HCT116 (cell line): ENCODE measurements at regions not wholly inside any gene's neighbourhood (a gene's known extent, or its start where the extent isn't known, plus 50 kb on each side); places are given as distances from the start of the nearest gene placed in this dataset.

Source experiments
- ATAC-seq: fragments of 200-7000 bp; cut with Tn5 transposase; 2 replicates; pipeline ENCODE4 v1.9.1; 2020; ENCODE audit warnings: mild to moderate bottlenecking, moderate library complexity
- BruUV-seq: library from RNA; stranded (reverse); fragments of 400-500 nt; replicated peaks from 2 replicates; lab custom pipeline; 2021; lab: Mats Ljungman, UMichigan
- CTCF ChIA-PET: fragments of 300-600 bp; sonication (Branson Sonifier 250); formaldehyde crosslinking; loops from one replicate; lab custom pipeline; 2021; ENCODE audit warnings: antibody characterized with exemption; lab: Charles Lee
- POLR2A ChIA-PET: fragments of 300-600, 350-600 bp; sonication (Branson Sonifier 250); formaldehyde crosslinking; loops from one replicate; lab custom pipeline; 2021; ENCODE audit warnings: antibody characterized with exemption; lab: Charles Lee
- RAD21 ChIA-PET, 2 experiments: fragments of 300-600 bp; sonication (Branson Sonifier 250); formaldehyde crosslinking; loops; one replicate each; lab custom pipeline; 2023; ENCODE audit warnings: low total read pairs in 2 of 2; ENCODE audit not compliant: uncharacterized antibody in 2 of 2, unreplicated experiment in 2 of 2, low non-redundant PET in 1 of 2; lab: Charles Lee
- DNase-seq: peaks from one replicate; pipeline ENCODE4 v3.0.0-alpha.2; 2010; ENCODE audit warnings: low read depth, low spot score
- H2AFZ ChIP-seq: fragments of 200-600 bp; shearing (Covaris generic), sonication (generic); 2 replicates; pipeline ENCODE4 v1.6.1; 2017; ENCODE audit warnings: low read depth, mixed run types, mixed read lengths, antibody characterized with exemption, low read length; ENCODE audit not compliant: poor library complexity, severe bottlenecking
- H3K27ac ChIP-seq: 2 replicates; pipeline ENCODE4 v1.5.1; 2012; ENCODE audit warnings: low read depth, low read length
- H3K27me3 ChIP-seq: fragments of 200-600 bp; sonication (generic); 2 replicates; pipeline ENCODE4 v1.6.1; 2016; ENCODE audit warnings: mixed run types, low read length, mixed read lengths; ENCODE audit not compliant: insufficient read depth
- H3K36me3 ChIP-seq, 2 experiments: fragments of 200-500 bp in 1 of 2; fragments of 200-600 bp in 1 of 2; sonication (Bioruptor generic) in 1 of 2; sonication (generic) in 1 of 2; 2 replicates each; pipeline versions ENCODE4 v1.5.1 to v1.6.1; 2014 to 2016; ENCODE audit warnings: low read length in 2 of 2, inconsistent platforms in 1 of 2, mixed read lengths in 1 of 2, mixed run types in 1 of 2; ENCODE audit not compliant: insufficient read depth in 2 of 2, control insufficient read depth in 1 of 2
- H3K4me1 ChIP-seq, 2 experiments: fragments of 200-600 bp in 1 of 2; sonication (generic) in 1 of 2; 2 replicates each; pipeline versions ENCODE4 v1.5.1 to v1.6.1; 2012 to 2017; ENCODE audit warnings: low read length in 2 of 2, inconsistent platforms in 1 of 2, mild to moderate bottlenecking in 1 of 2, mixed read lengths in 1 of 2, mixed run types in 1 of 2, moderate library complexity in 1 of 2; ENCODE audit not compliant: insufficient read depth in 2 of 2, control insufficient read depth in 1 of 2
- H3K4me2 ChIP-seq: fragments of 200-600 bp; sonication (generic); 2 replicates; pipeline ENCODE4 v1.6.1; 2017; ENCODE audit warnings: mixed run types, low read length, mixed read lengths
- H3K4me3 ChIP-seq, 2 experiments: fragments of 200-600 bp in 1 of 2; sonication (generic) in 1 of 2; replicated peaks in 1 of 2; 2 replicates each; pipeline ENCODE4 v1.5.1; 2011 to 2016; ENCODE audit warnings: low read length in 2 of 2, control low read depth in 1 of 2, low read depth in 1 of 2, mild to moderate bottlenecking in 1 of 2, mixed read lengths in 1 of 2, mixed run types in 1 of 2
- H3K79me2 ChIP-seq: fragments of 200-600 bp; sonication (generic); 2 replicates; pipeline ENCODE4 v1.6.1; 2017; ENCODE audit warnings: mild to moderate bottlenecking, mixed run types, low read length, moderate library complexity, mixed read lengths; ENCODE audit not compliant: insufficient read depth
- H3K9ac ChIP-seq: fragments of 200-600 bp; sonication (generic); 2 replicates; pipeline ENCODE4 v1.6.1; 2016; ENCODE audit warnings: low read length, mixed read lengths
- H3K9me2 ChIP-seq: fragments of 200-600 bp; sonication (generic), shearing (Covaris generic); 2 replicates; pipeline ENCODE4 v1.6.1; 2017; ENCODE audit warnings: mixed run types, mild to moderate bottlenecking, moderate library complexity; ENCODE audit not compliant: insufficient read depth
- H3K9me3 ChIP-seq, 2 experiments: fragments of 200-500 bp in 1 of 2; fragments of 200-600 bp in 1 of 2; sonication (Bioruptor generic) in 1 of 2; sonication (generic) in 1 of 2; 2 replicates each; pipeline ENCODE4 v1.6.1; 2014 to 2017; ENCODE audit warnings: low read length in 2 of 2, mixed read lengths in 2 of 2, inconsistent platforms in 1 of 2, low read depth in 1 of 2, mild to moderate bottlenecking in 1 of 2, mixed run types in 1 of 2, moderate library complexity in 1 of 2; ENCODE audit not compliant: control insufficient read depth in 1 of 2, insufficient read depth in 1 of 2
- H4K20me1 ChIP-seq: fragments of 200-600 bp; sonication (generic), shearing (Covaris generic); 2 replicates; pipeline ENCODE4 v1.6.1; 2017; ENCODE audit warnings: mixed run types, mild to moderate bottlenecking, moderate library complexity; ENCODE audit not compliant: insufficient read depth
- CBX3 ChIP-seq: IDR thresholded peaks from 2 replicates; pipeline ENCODE4 v1.6.1; 2012; ENCODE audit warnings: low read depth
- ELF1 ChIP-seq: IDR thresholded peaks from 2 replicates; pipeline ENCODE4 v1.6.1; 2012; ENCODE audit warnings: low read depth, borderline replicate concordance
- EZH2 ChIP-seq: fragments of 200-600 bp; sonication (generic); IDR thresholded peaks from 2 replicates; pipeline ENCODE4 v1.6.1; 2017; ENCODE audit warnings: antibody characterized with exemption, mixed run types
- EZH2phosphoT487 ChIP-seq: fragments of 200-600 bp; IDR thresholded peaks from 2 replicates; pipeline ENCODE4 v1.6.1; 2018; ENCODE audit warnings: antibody characterized with exemption, borderline replicate concordance
- FOSL1 ChIP-seq: IDR thresholded peaks from 2 replicates; pipeline ENCODE4 v1.6.1; 2012; ENCODE audit warnings: low read depth
- JUND ChIP-seq: IDR thresholded peaks from 2 replicates; pipeline ENCODE4 v1.6.1; 2012
- POLR2A ChIP-seq: IDR thresholded peaks from 2 replicates; pipeline ENCODE4 v1.7.0; 2011; ENCODE audit warnings: borderline replicate concordance; ENCODE audit not compliant: insufficient read depth, insufficient read length; ENCODE audit errors: extremely low read depth
- POLR2AphosphoS5 ChIP-seq: IDR thresholded peaks from 2 replicates; pipeline ENCODE4 v1.6.1; 2011; ENCODE audit warnings: mild to moderate bottlenecking, low read depth, low read length, moderate library complexity
- RAD21 ChIP-seq: IDR thresholded peaks from 2 replicates; pipeline ENCODE4 v1.6.1; 2012; ENCODE audit warnings: low read depth, mild to moderate bottlenecking
- SRF ChIP-seq: IDR thresholded peaks from 2 replicates; pipeline ENCODE4 v1.6.1; 2012; ENCODE audit warnings: low read depth
- YY1 ChIP-seq: IDR thresholded peaks from 2 replicates; pipeline ENCODE4 v1.6.1; 2011; ENCODE audit warnings: low read length, low read depth, moderate library complexity, mild to moderate bottlenecking; ENCODE audit not compliant: insufficient replicate concordance; ENCODE audit errors: extremely low read depth
- ZFX ChIP-seq: fragments of 450-650 bp; IDR thresholded peaks from 2 replicates; pipeline ENCODE4 v1.6.1; 2017
- ZNF274 ChIP-seq: fragments of 200-500 bp; sonication (Bioruptor generic); IDR thresholded peaks from 2 replicates; pipeline ENCODE4 v1.6.1; 2014; ENCODE audit warnings: mild to moderate bottlenecking, low read depth, low read length, inconsistent platforms
- intact Hi-C: fragments of 100-400 bp; cut with micrococcal nuclease; formaldehyde crosslinking; loops from 2 replicates; pipeline ENCODE4 v1.10.0; 2022
- TF ChIP-seq, protein P1 (sequence below): IDR thresholded peaks from 2 replicates; pipeline ENCODE4 v1.6.1; 2011; ENCODE audit warnings: mild to moderate bottlenecking, low read length, moderate library complexity; ENCODE audit not compliant: insufficient replicate concordance; ENCODE audit errors: extremely low read depth
- TF ChIP-seq, protein P2 (sequence below): IDR thresholded peaks from 2 replicates; pipeline ENCODE4 v1.6.1; 2012
- TF ChIP-seq, protein P3 (sequence below): IDR thresholded peaks from 2 replicates; pipeline ENCODE4 v1.6.1; 2012; ENCODE audit warnings: low read depth

DNA sequence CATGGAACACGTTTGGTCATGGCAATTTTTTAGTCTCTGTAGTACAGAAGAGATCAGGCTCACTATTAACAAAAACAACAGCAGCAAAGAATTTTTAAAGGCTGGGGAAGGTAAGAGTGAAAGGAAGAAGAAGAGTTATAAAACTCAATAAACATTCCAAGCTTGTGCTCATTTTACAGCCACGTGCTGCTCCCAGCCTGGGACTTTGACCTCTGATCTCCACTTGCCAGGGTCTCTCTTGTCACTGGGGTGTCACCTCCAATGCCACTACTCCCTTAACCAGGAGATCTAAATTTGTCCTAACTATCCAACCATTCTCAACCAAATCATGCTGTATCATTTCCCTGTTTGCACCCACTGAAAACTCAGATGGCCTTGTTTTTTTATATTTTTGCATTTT is 605.1 kb downstream of the VRK1 start:
- no peak overlapping the region for H2AFZ ChIP-seq
- no peak overlapping the region for H3K4me3 ChIP-seq
- intact Hi-C loops = no loop called here
- TF ChIP-seq, protein P1, sequence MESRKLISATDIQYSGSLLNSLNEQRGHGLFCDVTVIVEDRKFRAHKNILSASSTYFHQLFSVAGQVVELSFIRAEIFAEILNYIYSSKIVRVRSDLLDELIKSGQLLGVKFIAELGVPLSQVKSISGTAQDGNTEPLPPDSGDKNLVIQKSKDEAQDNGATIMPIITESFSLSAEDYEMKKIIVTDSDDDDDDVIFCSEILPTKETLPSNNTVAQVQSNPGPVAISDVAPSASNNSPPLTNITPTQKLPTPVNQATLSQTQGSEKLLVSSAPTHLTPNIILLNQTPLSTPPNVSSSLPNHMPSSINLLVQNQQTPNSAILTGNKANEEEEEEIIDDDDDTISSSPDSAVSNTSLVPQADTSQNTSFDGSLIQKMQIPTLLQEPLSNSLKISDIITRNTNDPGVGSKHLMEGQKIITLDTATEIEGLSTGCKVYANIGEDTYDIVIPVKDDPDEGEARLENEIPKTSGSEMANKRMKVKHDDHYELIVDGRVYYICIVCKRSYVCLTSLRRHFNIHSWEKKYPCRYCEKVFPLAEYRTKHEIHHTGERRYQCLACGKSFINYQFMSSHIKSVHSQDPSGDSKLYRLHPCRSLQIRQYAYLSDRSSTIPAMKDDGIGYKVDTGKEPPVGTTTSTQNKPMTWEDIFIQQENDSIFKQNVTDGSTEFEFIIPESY = no peak
- TF ChIP-seq ZNF274 (no peak), EZH2phosphoT487 (no peak)
- no peak overlapping the region for H3K27ac ChIP-seq
- H3K36me3 ChIP-seq = no peaks in the 10 kb centered on the region
- ChIA-PET RAD21 (no interaction called here), CTCF (no interaction called here), POLR2A (no interaction called here)
- DNase-seq (no peak), ATAC-seq (no peak)
- no peaks in the 10 kb centered on the region for H3K9me3 ChIP-seq
- no peak overlapping the region for H3K4me2 ChIP-seq
- no peaks in the 10 kb centered on the region for H3K4me1 ChIP-seq
- H3K27me3 ChIP-seq = peaks cover 4% of the 10 kb centered on the region; the same call in 1 of the 2 replicates
- no TSS peak for BruUV-seq
- H3K9me2 ChIP-seq = no peaks in the 10 kb centered on the region
- no peaks in the 10 kb centered on the region for H3K79me2 ChIP-seq
- H3K9ac ChIP-seq = no peak overlapping the region
- H4K20me1 ChIP-seq = no peaks in the 10 kb centered on the region

DNA sequence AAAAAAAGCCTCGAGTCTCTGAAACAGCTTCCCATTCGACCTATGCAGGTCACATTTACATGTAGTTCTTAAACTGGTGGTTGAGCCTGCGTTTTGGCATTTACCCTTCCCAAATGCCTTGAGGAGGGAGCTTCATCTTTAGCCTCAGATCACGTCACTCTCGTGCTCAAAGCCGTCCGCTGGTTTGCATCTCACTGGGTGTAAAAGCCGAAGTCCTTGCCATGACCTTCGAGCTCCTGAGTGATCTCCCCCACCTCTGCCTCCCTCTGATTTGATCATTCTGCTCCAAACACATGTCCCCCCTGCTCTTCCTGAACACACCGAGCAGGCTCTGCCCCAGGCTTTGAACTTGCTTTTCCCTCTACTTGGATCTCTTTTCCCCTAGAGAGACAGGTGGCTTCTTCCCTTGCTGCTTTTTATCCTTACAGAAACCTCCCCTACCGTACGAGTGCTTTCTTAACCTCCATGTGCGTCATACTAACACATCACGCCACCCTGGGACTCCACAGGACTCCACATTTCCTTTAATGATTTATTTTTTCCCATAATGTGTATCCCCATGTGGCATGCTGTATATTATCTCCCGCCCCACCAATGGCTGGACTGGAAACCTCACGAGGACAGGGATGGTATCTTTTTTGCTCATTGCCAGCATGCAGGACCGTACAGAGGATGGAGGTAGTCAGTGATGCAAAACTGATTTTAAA is 610.7 kb downstream of the VRK1 start:
- ATAC-seq (no peak), DNase-seq (no peak)
- Histone ChIP-seq H3K4me3 (no peak overlapping the region), H3K36me3 (no peaks in the 10 kb centered on the region), H3K9me2 (no peaks in the 10 kb centered on the region), H3K79me2 (no peaks in the 10 kb centered on the region), H3K9me3 (no peaks in the 10 kb centered on the region), H2AFZ (no peak overlapping the region), H4K20me1 (no peaks in the 10 kb centered on the region), H3K9ac (no peak overlapping the region), H3K27ac (no peak overlapping the region), H3K4me2 (no peak overlapping the region), H3K4me1 (no peaks in the 10 kb centered on the region), H3K27me3 (peaks cover 25% of the 10 kb centered on the region)
- ChIA-PET CTCF (no interaction called here), RAD21 (no interaction called here), POLR2A (no interaction called here)
- no TSS peak for BruUV-seq
- intact Hi-C loops = no loop called here
- TF ChIP-seq, protein P2, sequence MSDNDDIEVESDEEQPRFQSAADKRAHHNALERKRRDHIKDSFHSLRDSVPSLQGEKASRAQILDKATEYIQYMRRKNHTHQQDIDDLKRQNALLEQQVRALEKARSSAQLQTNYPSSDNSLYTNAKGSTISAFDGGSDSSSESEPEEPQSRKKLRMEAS = no peak
- no peak for TF ChIP-seq CBX3
- no peak for TF ChIP-seq POLR2AphosphoS5
- TF ChIP-seq YY1 = no peak
- TF ChIP-seq EZH2 = no peak
- no peak for TF ChIP-seq ZFX
- no peak for TF ChIP-seq ZNF274
- TF ChIP-seq POLR2A = no peak
- TF ChIP-seq, protein P3, sequence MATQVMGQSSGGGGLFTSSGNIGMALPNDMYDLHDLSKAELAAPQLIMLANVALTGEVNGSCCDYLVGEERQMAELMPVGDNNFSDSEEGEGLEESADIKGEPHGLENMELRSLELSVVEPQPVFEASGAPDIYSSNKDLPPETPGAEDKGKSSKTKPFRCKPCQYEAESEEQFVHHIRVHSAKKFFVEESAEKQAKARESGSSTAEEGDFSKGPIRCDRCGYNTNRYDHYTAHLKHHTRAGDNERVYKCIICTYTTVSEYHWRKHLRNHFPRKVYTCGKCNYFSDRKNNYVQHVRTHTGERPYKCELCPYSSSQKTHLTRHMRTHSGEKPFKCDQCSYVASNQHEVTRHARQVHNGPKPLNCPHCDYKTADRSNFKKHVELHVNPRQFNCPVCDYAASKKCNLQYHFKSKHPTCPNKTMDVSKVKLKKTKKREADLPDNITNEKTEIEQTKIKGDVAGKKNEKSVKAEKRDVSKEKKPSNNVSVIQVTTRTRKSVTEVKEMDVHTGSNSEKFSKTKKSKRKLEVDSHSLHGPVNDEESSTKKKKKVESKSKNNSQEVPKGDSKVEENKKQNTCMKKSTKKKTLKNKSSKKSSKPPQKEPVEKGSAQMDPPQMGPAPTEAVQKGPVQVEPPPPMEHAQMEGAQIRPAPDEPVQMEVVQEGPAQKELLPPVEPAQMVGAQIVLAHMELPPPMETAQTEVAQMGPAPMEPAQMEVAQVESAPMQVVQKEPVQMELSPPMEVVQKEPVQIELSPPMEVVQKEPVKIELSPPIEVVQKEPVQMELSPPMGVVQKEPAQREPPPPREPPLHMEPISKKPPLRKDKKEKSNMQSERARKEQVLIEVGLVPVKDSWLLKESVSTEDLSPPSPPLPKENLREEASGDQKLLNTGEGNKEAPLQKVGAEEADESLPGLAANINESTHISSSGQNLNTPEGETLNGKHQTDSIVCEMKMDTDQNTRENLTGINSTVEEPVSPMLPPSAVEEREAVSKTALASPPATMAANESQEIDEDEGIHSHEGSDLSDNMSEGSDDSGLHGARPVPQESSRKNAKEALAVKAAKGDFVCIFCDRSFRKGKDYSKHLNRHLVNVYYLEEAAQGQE = no peak
- no peak for TF ChIP-seq JUND
- no peak for TF ChIP-seq SRF
- no peak for TF ChIP-seq ELF1
- no peak for TF ChIP-seq FOSL1
- no peak for TF ChIP-seq RAD21
